Fibroblast of skin of back (primary cell): ENCODE measurements at regions not wholly inside any gene's neighbourhood (a gene's known extent, or its start where the extent isn't known, plus 50 kb on each side); places are given as distances from the start of the nearest gene placed in this dataset.

Experiments
- DNase-seq: peaks from one replicate; pipeline ENCODE4 v3.0.0-alpha.2; 2013

DNA sequence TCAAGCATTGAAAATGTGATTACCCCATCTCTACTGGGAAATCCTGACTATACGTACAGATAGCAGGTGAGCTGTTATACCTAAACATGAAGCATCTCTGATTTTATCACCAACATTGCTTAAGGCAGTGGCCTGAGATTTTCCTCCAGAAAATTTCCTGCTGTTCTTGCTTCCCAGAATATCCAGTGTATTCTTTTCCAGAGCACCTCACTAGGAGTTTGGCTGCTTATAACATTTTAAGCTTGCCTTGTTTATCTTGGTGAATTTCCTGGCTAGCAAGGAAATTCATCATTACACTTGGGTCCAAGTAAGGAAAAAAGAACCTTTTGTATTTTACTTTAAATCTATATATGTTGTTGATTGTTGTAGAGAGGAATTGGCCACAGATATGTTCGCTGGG is 73.0 kb upstream of the CLCN4 start:
- DNase-seq, result no peak

DNA sequence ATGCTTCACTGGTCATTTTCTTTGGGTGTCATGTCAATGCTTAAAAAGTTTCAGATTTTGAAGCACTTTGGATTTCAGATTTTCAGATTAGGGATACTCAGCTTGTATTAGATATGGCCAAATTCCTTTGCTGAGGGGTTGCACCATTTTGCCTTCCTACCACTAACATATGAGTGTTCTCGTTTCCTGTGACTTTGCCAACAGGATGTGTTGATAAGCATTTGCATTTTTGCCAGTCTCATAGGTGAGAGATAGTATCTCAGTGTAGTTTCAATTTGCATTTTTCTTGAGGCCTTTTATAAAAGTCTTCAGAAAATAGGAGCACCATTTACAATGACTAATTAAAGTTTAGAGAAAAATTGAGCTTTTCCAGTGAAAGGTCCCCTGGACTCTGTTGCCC is 71.6 kb upstream of the CLCN4 start:
- DNase-seq, result no peak

DNA sequence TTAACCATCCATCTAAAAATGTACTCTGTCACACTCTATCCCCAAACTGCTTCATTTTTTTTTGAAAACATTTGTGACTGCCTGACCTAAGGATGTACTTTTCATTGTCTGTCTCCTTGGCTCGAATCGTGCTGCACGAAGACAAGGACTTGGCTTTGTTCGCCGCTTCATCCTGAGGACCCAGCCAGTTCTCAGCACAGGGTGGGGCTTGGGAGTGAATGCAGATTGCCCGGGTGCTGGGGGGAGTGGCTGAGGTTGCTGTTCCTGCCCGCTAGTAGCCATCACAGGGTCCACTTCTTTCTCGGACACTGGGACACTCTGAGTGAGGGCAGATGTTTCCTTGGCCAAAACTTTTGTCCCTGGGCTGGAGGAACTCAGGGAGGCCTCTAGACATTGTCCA is 70.1 kb upstream of the CLCN4 start:
- no peak for DNase-seq

DNA sequence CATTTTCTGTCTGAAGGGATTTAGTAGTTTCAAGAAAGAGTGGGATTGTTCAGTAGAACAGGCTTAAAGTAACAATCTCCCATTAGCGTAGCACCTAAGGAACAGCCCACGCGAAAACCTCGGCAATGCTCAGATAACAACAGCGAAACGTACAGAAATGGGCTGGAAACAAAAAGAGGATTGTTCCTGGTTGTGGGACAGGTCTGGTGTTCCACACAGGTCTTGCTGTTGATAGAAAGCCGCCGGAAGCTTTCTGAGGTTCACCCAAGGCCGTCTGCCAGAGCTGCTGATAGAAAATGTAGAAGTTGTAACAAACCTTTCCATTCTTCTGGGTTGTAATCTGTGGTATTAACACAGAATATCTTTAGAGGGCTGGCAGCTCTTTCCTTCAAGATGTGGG is 69.4 kb upstream of the CLCN4 start:
- no peak for DNase-seq

DNA sequence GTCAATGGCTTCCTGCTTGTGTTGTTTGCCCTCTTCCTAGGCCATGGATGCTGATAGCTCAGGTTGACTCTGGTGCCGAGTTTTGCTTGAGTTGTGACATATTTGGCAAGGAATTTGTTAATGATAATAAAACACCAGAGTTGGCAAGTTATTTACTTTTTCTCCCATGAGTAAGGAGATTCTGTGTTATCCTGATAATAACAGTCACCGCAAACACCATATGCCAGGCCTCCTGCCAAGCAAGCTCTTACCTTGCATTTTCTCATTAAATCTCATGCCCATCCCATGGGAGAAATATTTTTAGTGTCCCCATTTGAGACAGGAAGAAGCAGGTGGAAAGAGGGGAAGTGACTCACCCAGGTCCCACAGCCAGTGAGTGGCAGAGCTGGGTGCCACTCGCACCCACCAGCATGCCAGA is 67.4 kb upstream of the CLCN4 start:
- no peak for DNase-seq

DNA sequence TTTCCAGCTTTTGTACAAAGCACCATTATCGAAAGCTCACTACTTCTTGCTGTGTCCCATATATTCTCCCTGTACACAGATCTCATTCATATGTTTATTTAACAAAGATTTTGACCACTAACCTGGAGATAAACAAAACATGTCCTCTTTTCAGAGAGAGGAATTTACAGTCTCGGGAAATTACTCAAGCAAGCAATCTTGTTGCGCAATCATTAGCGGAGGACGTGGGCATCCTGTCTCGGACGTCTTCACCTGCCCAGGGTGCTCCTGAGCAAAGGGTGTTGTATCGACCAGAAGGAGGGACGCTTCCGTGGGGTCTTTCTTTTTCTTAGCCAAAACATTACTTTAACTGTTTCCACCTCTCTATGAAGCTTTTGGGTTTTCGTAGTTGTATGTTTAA is 66.5 kb upstream of the CLCN4 start:
- DNase-seq, result no peak

DNA sequence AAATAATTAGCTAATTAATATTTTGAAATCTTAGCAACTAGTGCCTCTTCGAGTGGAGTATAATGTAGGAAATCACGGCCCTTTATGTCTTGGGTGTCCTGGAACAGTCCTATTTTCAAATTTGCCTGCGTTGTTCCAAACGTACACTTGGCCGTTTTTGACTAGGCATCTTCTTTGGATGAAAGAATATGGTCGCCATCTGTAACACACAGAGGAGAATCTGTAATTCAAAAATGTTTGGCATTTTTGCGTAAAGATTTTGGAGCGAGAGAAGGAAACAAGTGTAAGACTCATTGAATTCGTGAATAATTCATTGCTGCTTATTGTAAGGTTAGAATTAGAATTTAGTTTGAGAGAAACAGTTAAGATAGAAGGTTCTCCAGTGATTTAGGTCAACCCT is 61.5 kb upstream of the CLCN4 start:
- DNase-seq, result no peak

DNA sequence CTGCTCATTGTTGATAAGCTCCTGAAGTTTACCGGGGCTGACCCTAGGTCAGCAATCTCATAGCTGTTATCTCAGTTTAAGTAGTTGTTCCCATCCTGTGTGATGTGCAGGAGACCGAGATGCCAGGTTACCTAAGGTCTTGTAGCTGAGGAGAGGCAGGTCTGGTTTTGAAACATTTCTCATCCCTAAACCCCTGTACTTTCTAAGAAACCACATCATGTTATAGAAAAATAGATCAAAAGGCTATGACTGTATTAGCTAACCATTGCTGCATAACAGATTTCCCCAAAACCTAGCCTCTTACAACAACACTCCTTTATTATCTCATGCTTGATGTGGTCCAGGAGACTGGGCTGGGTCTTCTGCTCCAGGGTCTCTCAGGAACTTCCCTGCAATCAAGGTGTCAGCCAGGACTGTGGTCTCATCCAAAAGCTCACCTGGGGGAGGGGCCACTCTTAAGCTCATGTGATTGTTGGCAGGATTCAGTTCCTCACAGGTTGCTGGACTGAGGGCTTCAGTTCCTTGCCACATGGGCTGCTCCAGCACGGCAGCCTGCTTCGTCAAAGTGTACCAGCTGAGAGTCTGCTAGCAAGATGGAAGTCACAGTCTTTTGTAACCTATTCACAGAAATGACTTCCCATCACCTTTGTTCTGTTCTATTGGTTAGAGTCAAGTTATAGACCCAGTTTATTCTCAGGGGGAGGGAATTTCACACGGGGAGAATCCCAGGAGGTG is 60.9 kb upstream of the CLCN4 start:
- DNase-seq, result no peak

DNA sequence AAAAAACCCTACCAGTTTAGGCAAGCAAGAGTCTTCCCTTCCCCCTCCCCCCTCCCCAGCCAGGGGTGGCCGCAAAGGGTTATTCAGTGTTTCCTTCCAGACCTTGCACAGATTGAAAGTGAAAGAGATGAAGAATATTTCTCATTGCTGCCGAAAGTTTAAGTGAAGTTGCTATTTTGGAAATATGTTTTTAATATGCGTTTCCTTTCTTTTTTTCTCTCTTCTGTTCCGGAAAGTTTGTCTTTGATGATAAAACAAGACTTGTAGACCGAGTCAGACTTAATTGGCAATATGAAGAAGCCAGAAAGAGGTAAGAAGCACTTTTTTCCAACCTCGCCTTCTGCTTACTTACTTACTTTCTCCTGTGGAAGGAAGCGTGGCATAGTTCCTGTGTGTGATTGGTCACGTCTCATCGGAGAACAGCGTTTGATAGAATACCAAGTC is 58.5 kb upstream of the CLCN4 start:
- DNase-seq, result no peak

DNA sequence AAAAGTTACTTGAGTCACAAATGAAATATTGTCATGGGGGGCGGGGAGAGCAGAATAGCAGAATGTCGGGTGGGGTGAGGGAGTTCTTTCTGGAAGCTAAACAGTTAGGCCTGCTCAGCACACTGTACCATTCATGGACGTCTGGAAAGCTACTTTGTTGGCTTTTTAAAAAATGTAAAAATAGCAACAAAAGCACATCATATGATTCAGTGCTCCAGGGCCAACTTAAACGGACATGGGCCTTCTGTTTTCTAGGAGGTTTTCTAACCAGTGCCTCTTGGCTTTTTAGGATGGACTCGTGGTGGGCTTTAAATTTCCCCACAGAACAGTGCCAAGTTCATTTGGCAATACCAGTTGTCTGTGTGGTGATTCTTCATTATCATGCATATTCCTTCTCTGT is 57.4 kb upstream of the CLCN4 start:
- no peak for DNase-seq

DNA sequence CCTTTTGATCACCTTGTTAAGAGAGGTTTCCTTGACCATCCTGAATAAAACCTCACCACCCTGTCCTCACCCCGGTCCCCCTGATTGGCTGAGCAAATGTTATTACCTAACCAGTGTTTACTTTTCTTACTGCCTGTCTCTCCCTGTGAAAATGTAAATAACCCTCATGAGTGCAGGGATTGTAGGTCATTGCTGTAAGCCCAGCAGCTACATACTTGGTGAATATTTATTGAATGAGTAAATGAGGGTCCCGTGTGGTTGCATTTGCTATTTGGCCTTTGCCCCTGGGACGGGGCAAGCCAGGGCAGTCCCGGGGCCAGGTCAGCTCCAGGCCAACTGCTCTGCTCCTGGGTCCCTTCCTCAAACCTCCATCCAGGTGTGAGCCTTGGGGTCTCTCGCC is 55.5 kb upstream of the CLCN4 start:
- DNase-seq, result no peak

DNA sequence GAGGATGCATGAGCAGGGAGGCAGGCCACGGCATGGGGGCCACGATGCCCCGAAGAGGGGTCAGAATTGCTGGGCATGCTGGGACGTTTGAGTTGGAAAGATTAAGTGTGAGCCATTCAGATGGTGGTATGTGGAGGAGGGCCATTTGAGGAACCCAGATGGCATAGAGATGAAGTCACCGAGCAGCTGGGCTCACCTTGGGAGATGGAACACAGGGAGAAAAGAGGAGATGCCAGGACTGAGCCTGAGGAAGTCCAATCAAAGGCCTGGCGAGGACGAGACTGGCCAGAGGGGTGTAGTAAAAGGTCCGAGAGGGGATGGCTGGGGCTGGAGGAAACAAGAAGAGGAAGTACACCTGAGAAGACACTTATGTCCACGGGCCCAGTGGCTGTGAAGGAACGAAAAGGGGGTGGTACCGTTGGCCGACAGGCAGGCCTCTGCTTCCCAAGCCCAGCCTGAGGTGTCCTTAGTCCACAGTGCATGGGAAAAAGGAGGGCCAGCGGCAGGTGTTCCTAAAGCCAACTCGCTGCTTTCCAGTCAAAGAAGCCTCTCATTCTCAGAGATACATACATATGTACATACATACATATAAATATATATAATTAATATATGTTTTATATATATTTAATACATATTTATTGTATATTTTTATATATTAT is 54.6 kb upstream of the CLCN4 start:
- no peak for DNase-seq

DNA sequence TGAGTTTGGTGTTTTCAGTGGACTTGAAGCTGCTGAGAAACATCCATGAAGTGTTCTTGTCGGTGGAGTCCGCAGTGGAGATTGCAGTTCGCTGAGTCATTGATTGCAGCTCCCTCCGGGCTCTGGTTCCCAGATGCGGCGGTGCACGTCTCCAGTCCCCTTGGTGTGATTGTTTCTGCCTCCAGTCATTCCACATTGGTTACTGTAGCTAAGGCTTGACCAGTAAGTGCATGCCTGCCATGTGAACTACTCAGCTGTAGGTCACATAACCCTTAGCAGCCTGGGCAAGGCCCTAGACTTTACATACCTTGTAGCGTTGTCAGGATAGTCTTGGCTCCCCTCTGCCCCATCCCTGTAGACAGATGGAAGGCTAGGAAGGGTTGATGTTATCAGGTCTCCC is 53.8 kb upstream of the CLCN4 start:
- DNase-seq, result peak; percentile 86

DNA sequence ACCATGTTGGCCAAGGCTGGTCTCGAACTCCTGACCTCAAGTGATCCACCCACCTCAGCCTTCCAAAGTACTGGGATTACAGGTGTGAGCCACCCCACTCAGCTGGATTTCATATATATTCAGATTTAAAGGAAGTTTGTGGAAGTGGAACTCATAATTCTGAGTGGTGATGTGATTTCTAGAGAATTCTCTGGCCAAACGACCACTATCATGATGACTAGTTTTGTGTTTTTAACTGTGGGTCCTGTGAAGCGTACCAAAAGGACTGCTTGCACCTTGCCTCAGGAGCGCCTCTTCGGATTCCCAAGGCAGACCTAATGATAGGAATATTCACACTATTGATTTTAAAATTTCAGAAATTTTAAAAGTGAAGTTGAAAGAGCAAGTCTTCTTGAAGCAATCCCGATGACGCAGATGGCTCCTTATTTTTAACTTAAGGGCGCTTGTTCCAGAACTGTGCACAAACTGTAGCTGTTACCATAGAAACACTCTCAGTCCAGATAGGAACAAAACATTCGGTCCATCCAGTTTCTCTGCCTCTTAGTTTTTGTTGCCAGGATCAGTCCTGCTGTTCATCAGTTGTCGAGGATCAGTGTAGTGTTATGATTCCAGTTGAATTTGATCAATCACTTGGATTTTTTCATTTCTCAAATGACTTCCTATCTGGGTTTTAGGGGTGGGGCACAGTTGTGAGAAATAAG is 51.7 kb upstream of the CLCN4 start:
- DNase-seq, result no peak

DNA sequence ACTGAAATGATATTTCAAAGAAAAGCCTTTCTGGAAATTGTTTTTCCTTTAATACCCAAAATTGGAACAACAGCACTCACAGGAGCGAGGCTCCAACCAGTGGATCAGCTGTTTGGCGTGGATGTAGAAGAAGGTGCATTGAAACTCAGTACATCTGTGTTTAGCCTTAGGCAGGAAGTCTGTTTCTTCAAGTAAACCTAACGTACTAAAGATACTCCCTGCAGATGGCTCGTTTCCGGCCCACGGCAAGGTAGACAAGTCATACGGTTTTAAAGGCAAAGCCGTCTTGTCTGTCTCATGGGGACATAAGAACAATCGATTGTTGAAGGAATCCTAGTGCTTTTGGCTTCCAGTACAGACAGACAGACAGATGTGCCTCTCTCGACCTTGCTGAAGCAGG is 50.0 kb upstream of the CLCN4 start:
- no peak for DNase-seq
